ENCODE measurements at regions not wholly inside any gene's neighbourhood (a gene's known extent, or its start where the extent isn't known, plus 50 kb on each side); places are given as distances from the start of the nearest gene placed in this dataset.

DNA sequence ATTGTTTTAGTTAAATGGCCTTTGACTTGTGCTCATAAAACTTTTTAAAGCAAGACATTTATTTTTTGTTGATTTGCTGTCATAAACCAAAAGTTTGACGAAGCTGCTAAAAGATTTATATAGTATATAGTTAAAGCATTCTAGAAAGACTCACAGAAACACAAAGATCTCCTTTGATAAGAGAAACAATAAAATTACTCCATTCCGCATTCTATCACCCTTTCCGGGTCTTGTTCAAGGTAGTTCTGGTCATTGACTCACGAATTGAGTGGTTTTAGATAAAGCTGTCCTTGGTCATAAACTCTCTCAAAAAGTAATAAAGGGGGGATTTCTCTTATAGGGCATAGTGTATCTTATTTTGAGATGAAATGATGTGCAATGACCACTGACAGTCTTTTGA lies 1010.5 kb upstream of the NCAM2 start:
- TF ChIP-seq, protein P1, sequence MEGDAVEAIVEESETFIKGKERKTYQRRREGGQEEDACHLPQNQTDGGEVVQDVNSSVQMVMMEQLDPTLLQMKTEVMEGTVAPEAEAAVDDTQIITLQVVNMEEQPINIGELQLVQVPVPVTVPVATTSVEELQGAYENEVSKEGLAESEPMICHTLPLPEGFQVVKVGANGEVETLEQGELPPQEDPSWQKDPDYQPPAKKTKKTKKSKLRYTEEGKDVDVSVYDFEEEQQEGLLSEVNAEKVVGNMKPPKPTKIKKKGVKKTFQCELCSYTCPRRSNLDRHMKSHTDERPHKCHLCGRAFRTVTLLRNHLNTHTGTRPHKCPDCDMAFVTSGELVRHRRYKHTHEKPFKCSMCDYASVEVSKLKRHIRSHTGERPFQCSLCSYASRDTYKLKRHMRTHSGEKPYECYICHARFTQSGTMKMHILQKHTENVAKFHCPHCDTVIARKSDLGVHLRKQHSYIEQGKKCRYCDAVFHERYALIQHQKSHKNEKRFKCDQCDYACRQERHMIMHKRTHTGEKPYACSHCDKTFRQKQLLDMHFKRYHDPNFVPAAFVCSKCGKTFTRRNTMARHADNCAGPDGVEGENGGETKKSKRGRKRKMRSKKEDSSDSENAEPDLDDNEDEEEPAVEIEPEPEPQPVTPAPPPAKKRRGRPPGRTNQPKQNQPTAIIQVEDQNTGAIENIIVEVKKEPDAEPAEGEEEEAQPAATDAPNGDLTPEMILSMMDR (IDR thresholded peaks at IDR 0.05): no peak
- Histone ChIP-seq H3K9me3 (no peaks in the 10 kb centered on the region), H3K27ac (no peak overlapping the region), H3K36me3 (no peaks in the 10 kb centered on the region), H3K4me1 (no peaks in the 10 kb centered on the region), H3K27me3 (no peaks in the 10 kb centered on the region), H3K4me3 (no peak overlapping the region)
- DNase-seq: no peak
- intact Hi-C loops (cut with DNase I): no loop called here
- ATAC-seq: no peak

DNA sequence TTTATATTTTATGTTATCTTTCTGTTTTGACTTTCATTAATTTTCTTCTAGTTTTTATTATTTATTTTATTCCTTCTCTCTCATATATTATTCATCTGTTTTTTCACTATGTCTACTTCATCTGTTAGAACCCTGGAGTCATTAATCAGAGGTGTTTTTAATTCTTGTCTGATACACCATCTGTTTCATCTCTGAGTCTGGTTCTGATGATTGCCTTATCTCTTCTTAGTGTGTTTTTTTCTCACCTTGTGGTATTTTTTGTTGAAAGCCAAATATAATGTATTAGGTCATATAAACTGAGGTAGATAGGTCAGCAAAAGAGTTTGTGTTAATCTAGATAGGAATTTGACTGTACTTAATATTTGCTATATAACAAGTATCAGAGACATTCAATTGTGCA lies 1005.7 kb upstream of the NCAM2 start:
- H3K9me3 ChIP-seq: peaks cover 0 to 2% of the 10 kb centered on the region in 2 donors
- ATAC-seq (no peak), DNase-seq (no peak)
- H3K4me3 ChIP-seq: no peak overlapping the region
- intact Hi-C loops (cut with DNase I): no loop called here
- no peaks in the 10 kb centered on the region for H3K27me3 ChIP-seq
- H3K4me1 ChIP-seq: no peaks in the 10 kb centered on the region
- no peaks in the 10 kb centered on the region for H3K36me3 ChIP-seq
- TF ChIP-seq, protein P1 (IDR thresholded peaks at IDR 0.05): no peak
- H3K27ac ChIP-seq: no peak overlapping the region

DNA sequence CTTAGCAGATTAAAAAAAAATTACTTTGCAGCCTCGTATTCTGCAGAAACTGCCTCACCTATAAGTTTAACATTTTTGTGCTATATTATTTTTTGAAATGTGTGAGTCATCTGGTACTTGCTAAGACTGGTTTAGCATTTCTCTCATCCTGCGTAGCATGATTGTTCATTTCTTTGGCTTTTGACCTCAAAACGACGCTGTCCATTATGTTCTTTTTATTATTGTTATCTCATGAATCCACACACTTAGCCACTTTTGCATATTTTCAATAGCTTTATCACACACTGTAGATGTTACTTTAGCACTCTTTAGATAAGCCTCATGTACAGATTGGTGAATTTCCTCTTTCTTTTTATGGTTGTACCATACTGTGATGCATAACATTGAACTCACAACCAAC lies 1004.9 kb upstream of the NCAM2 start:
- Histone ChIP-seq H3K27me3 (no peaks in the 10 kb centered on the region), H3K4me1 (no peaks in the 10 kb centered on the region), H3K4me3 (no peak overlapping the region), H3K27ac (no peak overlapping the region), H3K36me3 (no peaks in the 10 kb centered on the region), H3K9me3 (peaks cover 0 to 2% of the 10 kb centered on the region in 2 donors)
- TF ChIP-seq, protein P1 (IDR thresholded peaks at IDR 0.05): no peak
- intact Hi-C loops (cut with DNase I): no loop called here
- ATAC-seq: no peak
- no peak for DNase-seq

DNA sequence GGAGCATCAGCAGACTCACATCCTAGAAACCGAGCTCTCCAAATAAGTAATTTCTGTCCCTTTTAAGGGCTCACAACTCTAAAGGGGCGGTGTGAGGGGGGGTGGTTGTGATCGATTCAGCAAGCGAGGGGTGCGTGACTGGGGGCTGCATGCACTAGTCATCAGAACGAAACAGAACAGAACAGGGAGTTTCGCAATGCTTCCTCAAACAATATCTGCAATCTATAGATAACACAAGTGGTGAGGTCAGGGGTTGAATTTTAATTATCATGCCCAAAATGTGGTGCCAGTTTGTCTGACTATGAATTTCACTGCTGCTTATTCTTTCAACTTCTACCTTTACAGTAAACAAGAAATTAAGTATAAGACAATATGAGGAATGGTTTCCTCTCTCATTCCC lies 1003.0 kb upstream of the NCAM2 start:
- H3K9me3 ChIP-seq: peaks cover 0 to 5% of the 10 kb centered on the region in 2 donors
- H3K4me1 ChIP-seq: no peaks in the 10 kb centered on the region
- no peak for ATAC-seq
- no peaks in the 10 kb centered on the region for H3K36me3 ChIP-seq
- H3K4me3 ChIP-seq: no peak overlapping the region
- H3K27ac ChIP-seq: no peak overlapping the region
- intact Hi-C loops (cut with DNase I): no loop called here
- TF ChIP-seq, protein P1 (IDR thresholded peaks at IDR 0.05): no peak
- no peak for DNase-seq
- no peaks in the 10 kb centered on the region for H3K27me3 ChIP-seq

DNA sequence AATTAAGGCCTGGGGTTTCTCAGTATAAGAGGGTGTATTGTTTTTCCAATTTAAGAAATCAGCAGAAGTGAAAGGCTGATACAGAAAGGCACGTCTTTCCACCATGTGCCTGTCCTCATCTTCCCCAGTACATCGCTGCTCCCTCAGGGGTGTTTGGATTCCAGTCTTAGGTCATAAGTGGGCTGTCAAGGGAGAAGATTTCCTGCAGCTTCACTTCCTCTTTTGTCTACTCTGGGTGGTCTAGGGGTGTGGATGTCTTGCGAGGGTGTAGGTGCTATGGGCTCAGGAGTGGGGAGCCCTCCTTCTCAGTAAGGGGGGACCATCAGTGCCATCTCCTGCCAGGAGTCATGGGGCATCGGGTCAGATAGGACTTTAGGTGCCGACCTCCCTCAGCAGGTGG lies 999.8 kb upstream of the NCAM2 start:
- Histone ChIP-seq H3K4me3 (no peak overlapping the region), H3K4me1 (no peaks in the 10 kb centered on the region), H3K27me3 (no peaks in the 10 kb centered on the region), H3K36me3 (no peaks in the 10 kb centered on the region), H3K27ac (no peak overlapping the region), H3K9me3 (peaks cover 0 to 5% of the 10 kb centered on the region in 2 donors)
- no peak for DNase-seq
- no peak for ATAC-seq
- TF ChIP-seq, protein P1 (IDR thresholded peaks at IDR 0.05): no peak
- intact Hi-C loops (cut with DNase I): no loop called here

Measured in left lung (tissue), 4 donors.